NT2/D1 (cell line): ENCODE measurements at regions not wholly inside any gene's neighbourhood (a gene's known extent, or its start where the extent isn't known, plus 50 kb on each side); places are given as distances from the start of the nearest gene placed in this dataset.

Experiments used
- YY1 ChIP-seq: IDR thresholded peaks from 2 replicates; pipeline ENCODE4 v1.6.1; 2011; ENCODE audit not compliant: insufficient read length, insufficient read depth
- ZNF274 ChIP-seq: IDR thresholded peaks from 2 replicates; pipeline ENCODE4 v1.6.1; 2011; ENCODE audit warnings: mild to moderate bottlenecking, low read depth, low read length

DNA sequence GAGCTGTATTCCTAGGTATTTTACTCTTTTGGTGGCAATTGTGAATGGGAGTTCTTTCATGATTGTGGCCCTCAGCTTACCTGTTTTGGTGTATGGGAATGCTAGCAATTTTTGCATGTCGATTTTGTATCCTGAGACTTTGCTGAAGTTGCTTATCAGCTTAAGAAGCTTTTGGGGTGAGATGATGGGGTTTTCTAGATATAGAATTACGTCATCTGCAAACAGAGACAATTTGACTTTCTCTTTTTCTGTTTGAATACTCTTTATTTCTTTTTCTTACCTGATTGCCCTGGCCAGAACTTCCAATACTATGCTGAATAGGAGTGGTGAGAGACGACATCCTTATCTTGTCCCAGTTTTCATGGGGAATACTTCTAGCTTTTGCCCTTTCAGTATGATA lies 191.2 kb downstream of the KCNE4 start:
- TF ChIP-seq YY1 (no peak), ZNF274 (no peak)
